Esophagus muscularis mucosa (tissue), 4 donors: ENCODE measurements at regions not wholly inside any gene's neighbourhood (a gene's known extent, or its start where the extent isn't known, plus 50 kb on each side); places are given as distances from the start of the nearest gene placed in this dataset.

Experiments
- DNase-seq: peaks from one replicate; pipeline ENCODE4 v3.0.0-alpha.2; 2017; ENCODE audit errors: extremely low spot score
- H3K27ac ChIP-seq, 4 donors: fragments of 200-600 bp; sonication (generic); replicated peaks in 1 of 4; 1 replicate in 3 of 4; 2 replicates in 1 of 4; pipeline ENCODE4 v1.5.1; 2016 to 2019; ENCODE audit warnings: mild to moderate bottlenecking in 1 of 4
- H3K27me3 ChIP-seq, 4 donors: fragments of 200-600 bp; sonication (generic); one replicate each; pipeline versions ENCODE4 v1.5.1 to v1.6.0; 2016 to 2019
- H3K36me3 ChIP-seq, 4 donors: fragments of 200-600 bp; sonication (generic); one replicate each; pipeline ENCODE4 v1.5.1; 2016 to 2019
- H3K4me1 ChIP-seq, 4 donors: fragments of 200-600 bp; sonication (generic); one replicate each; pipeline ENCODE4 v1.5.1; 2016 to 2019
- H3K4me3 ChIP-seq, 4 donors: fragments of 200-600 bp; sonication (generic); 1 replicate in 2 of 4; 2 replicates in 2 of 4; pipeline ENCODE4 v1.5.1; 2016 to 2019; ENCODE audit warnings: mild to moderate bottlenecking in 4 of 4, moderate library complexity in 1 of 4
- H3K9me3 ChIP-seq, 4 donors: fragments of 200-600 bp; sonication (generic); 1 replicate in 3 of 4; 2 replicates in 1 of 4; pipeline ENCODE4 v1.5.1; 2016 to 2019
- CTCF ChIP-seq, 3 experiments: fragments of 200-600 bp in 2 of 3; fragments of 450-650 bp in 1 of 3; sonication (generic) in 2 of 3; IDR thresholded peaks; one replicate each; pipeline ENCODE4 v1.5.1; 2017 to 2019; ENCODE audit warnings: antibody characterized with exemption in 3 of 3, mild to moderate bottlenecking in 2 of 3, moderate library complexity in 1 of 3
- EP300 ChIP-seq: sonication (generic); formaldehyde crosslinking; IDR thresholded peaks from one replicate; pipeline ENCODE4 v1.6.1; 2017; ENCODE audit warnings: antibody characterized with exemption
- POLR2A ChIP-seq: fragments of 450-650 bp; IDR thresholded peaks from one replicate; pipeline ENCODE4 v1.6.1; 2017; ENCODE audit warnings: antibody characterized with exemption, moderate library complexity, mild to moderate bottlenecking, low read depth
- POLR2AphosphoS5 ChIP-seq, 2 donors: sonication (generic); formaldehyde crosslinking; IDR thresholded peaks; one replicate each; pipeline ENCODE4 v1.6.1; 2017; ENCODE audit warnings: antibody characterized with exemption in 2 of 2
- WGBS: methylation state at CpG from one replicate; pipeline ENCODE4 v1.1.5; 2018; 5-methylcytosine and 5-hydroxymethylcytosine counted together
- intact Hi-C: fragments of 100-400 bp; cut with DNase I; formaldehyde crosslinking; loops from one replicate; pipeline ENCODE4 v1.15.1; 2023

GRCh38 chr20:17878069-17878911 lies 90.3 kb downstream of the SNX5 start:
- Histone ChIP-seq H3K27ac (no peak overlapping the region), H3K27me3 (no peaks in the 10 kb centered on the region), H3K9me3 (no peaks in the 10 kb centered on the region), H3K4me3 (no peak overlapping the region), H3K4me1 (peaks cover 30 to 51% (median 38%) of the 10 kb centered on the region in 4 donors), H3K36me3 (no peaks in the 10 kb centered on the region)
- 76% methylated on average over 18 of the region's 18 CpGs for WGBS
- TF ChIP-seq EP300: no peak
- no peak for TF ChIP-seq POLR2AphosphoS5 (IDR thresholded peaks at IDR 0.05)
- no peak for TF ChIP-seq CTCF (IDR thresholded peaks at IDR 0.05)
- TF ChIP-seq POLR2A: no peak
- DNase-seq: no peak
- intact Hi-C loops: no loop called here

GRCh38 chr20:17875981-17876385 lies 92.6 kb downstream of the SNX5 start:
- H3K4me1 ChIP-seq: peaks cover 30 to 44% (median 36%) of the 10 kb centered on the region in 4 donors
- TF ChIP-seq EP300: no peak
- TF ChIP-seq CTCF (IDR thresholded peaks at IDR 0.05): no peak
- no peaks in the 10 kb centered on the region for H3K27me3 ChIP-seq
- H3K4me3 ChIP-seq: no peak overlapping the region
- DNase-seq: no peak
- H3K9me3 ChIP-seq: no peaks in the 10 kb centered on the region
- intact Hi-C loops: loop anchor here (2.0 kb wide), 1 partner anchor 33 kb away; no protein-coding TSS in a partner anchor
- no peaks in the 10 kb centered on the region for H3K36me3 ChIP-seq
- peak overlapping the region; percentile 58 to 81 (median 76) for H3K27ac ChIP-seq
- 18% methylated on average over 4 of the region's 10 CpGs for WGBS

GRCh38 chr20:17875106-17875980 lies 93.3 kb downstream of the SNX5 start:
- WGBS: 55% methylated on average over 12 of the region's 15 CpGs
- peak overlapping the region; percentile 58 to 81 (median 76) for H3K27ac ChIP-seq
- TF ChIP-seq CTCF (IDR thresholded peaks at IDR 0.05): no peak
- peak; percentile 63 to 88 for TF ChIP-seq POLR2AphosphoS5 (IDR thresholded peaks at IDR 0.05)
- intact Hi-C loops: loop anchor here (2.0 kb wide), 1 partner anchor 33 kb away; no protein-coding TSS in a partner anchor
- H3K9me3 ChIP-seq: no peaks in the 10 kb centered on the region
- H3K4me3 ChIP-seq: peak overlapping the region in 1 of 4 donors; percentile 1
- DNase-seq: no peak
- peaks cover 30 to 44% (median 36%) of the 10 kb centered on the region in 4 donors for H3K4me1 ChIP-seq
- no peaks in the 10 kb centered on the region for H3K27me3 ChIP-seq
- no peaks in the 10 kb centered on the region for H3K36me3 ChIP-seq

DNA sequence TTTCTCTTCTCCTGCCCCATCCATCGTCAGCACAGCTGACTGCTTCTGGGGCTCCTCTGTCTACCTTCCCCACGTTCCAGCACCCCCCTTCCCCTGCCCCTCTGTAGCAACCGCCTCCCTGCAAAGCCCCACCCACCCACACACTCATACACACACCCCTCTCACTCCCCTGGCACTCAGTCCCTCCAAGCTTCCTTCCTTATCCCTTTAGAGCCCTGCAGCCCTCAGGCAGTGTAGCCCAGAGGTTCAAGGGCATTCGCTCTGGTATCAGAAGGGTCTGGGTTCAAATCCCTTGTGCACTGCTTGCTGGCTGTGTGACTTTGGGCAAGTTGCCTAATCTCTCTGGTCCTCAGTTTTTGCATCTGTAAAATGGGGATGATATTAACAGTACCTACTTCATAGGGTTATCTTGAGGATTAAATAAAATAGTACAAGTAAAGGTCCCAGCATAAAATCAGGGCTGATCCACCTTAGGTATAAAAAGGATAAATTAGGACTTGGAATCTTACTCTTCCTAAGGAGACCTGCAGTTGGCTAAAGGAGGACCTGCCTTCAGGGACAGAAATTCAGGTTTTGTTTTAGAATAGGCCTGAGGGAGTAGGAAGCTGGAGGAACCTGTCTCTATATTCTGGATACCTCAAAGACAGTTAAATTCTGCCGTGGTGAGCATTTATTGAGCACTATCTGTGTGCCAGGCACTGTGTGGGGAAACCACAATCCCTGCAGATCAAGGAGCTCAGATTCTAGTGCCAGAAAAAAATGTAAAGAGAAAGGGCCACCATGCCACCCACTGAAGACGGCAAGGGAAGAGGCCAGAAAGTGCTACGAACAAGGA lies 94.1 kb downstream of the SNX5 start:
- H3K27ac ChIP-seq: peak overlapping the region; percentile 58 to 81 (median 76)
- no peaks in the 10 kb centered on the region for H3K36me3 ChIP-seq
- no peaks in the 10 kb centered on the region for H3K27me3 ChIP-seq
- H3K9me3 ChIP-seq: no peaks in the 10 kb centered on the region
- intact Hi-C loops: loop anchor here (2.0 kb wide), 1 partner anchor 32 kb away; no protein-coding TSS in a partner anchor
- DNase-seq: no peak
- 30% methylated on average over 7 of the region's 7 CpGs for WGBS
- TF ChIP-seq EP300 (no peak), POLR2AphosphoS5 (IDR thresholded peaks at IDR 0.05) (peak in 1 of 2 donors; percentile 6)
- H3K4me1 ChIP-seq: peaks cover 30 to 44% (median 42%) of the 10 kb centered on the region in 4 donors
- peak overlapping the region in 2 of 4 donors; percentile 12 to 35 for H3K4me3 ChIP-seq
